ENCODE measurements at regions not wholly inside any gene's neighbourhood (a gene's known extent, or its start where the extent isn't known, plus 50 kb on each side); places are given as distances from the start of the nearest gene placed in this dataset.
"Not testable (repeated sequence)": the region's sequence is repeated elsewhere in the genome, so short reads cannot be mapped to it uniquely, and the experiment has no call there.

DNA sequence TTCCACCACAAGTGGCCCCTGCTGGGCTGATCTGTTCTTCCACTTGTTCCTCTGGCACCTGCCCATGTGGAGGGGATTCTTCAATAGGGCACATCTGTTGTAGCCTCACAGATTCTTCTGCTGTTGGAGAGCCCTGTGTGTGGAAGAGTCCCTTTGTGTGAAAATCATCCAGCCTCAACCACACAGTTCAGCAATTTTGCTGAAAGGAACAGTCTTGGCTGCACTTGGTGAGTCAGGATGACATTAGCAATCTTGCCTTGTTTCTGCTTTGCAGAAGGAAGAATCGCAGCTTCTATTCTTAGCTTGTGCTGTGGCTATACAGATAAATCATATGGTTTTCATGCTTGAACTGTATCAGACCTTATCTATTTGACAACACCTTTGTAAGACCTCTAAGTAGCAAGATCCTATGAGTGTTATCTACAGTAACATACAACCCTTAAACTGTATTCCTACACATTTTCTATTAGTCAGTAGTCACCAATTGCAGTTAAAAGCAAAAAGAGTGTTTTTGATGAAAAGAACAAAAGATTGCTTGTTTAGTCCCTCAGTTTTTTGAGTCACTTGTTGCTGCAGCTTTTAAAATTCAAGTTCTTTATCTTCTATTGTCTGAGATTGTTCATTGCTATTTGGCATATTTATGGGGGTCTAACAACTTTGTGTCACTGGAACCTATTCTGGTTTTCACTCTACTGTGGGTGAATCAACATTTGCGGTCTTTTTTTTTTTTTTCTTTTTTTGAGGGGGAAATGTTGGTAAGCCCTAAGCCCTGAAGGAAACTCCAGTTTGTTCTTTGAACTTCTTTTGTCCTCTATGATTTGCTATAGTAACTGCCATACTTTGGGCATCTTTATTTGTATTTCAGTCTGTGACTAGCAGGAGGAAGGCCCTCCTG lies 231.6 kb downstream of the TFAP2B start:
- DNase-seq, result no peak
- intact Hi-C loops (cut with DNase I; ENCODE audit: low total_unique reads), result no loop called here
- H3K9me3 ChIP-seq, result peaks cover 0 to 10% (median 4%) of the 10 kb centered on the region in 4 donors
- H3K27ac ChIP-seq, result no peak overlapping the region
- no peaks in the 10 kb centered on the region for H3K27me3 ChIP-seq
- TF ChIP-seq, protein P1, sequence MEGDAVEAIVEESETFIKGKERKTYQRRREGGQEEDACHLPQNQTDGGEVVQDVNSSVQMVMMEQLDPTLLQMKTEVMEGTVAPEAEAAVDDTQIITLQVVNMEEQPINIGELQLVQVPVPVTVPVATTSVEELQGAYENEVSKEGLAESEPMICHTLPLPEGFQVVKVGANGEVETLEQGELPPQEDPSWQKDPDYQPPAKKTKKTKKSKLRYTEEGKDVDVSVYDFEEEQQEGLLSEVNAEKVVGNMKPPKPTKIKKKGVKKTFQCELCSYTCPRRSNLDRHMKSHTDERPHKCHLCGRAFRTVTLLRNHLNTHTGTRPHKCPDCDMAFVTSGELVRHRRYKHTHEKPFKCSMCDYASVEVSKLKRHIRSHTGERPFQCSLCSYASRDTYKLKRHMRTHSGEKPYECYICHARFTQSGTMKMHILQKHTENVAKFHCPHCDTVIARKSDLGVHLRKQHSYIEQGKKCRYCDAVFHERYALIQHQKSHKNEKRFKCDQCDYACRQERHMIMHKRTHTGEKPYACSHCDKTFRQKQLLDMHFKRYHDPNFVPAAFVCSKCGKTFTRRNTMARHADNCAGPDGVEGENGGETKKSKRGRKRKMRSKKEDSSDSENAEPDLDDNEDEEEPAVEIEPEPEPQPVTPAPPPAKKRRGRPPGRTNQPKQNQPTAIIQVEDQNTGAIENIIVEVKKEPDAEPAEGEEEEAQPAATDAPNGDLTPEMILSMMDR (IDR thresholded peaks at IDR 0.05), result no peak
- no peak for TF ChIP-seq EP300 (IDR thresholded peaks at IDR 0.05)
- TF ChIP-seq POLR2AphosphoS5 (IDR thresholded peaks at IDR 0.05), result no peak
- H3K36me3 ChIP-seq, result no peaks in the 10 kb centered on the region
- no peaks in the 10 kb centered on the region for H3K4me1 ChIP-seq
- no peak overlapping the region for H3K4me3 ChIP-seq
- whole genome bisulfite sequencing, 5 donors, result 37 to 47% (median 41%) methylated on average over 2 of the region's 2 CpGs

DNA sequence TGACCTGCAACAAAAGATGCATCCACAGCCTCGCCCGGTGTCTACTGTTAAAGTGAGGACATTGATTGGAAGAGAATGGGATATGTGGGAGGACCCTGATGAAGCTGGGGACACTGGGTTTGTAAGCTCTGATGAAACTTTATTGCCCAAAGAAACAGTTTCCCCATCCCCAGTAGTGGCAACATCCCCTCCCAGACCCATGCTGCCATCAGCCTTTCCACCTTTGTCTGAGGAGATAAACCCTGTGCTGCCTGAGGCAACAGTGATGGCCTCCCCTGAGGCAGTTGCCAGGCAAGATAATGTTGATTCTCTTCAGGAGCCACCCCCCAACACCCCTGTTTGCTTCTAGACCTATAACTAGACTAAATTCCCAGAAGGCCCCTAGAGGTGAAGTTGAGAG lies 234.0 kb downstream of the TFAP2B start:
- H3K27me3 ChIP-seq; H3K4me3 ChIP-seq; intact Hi-C loops (cut with DNase I; ENCODE audit: low total_unique reads); H3K36me3 ChIP-seq; H3K4me1 ChIP-seq; H3K27ac ChIP-seq; DNase-seq: not testable (repeated sequence)
- WGBS, 5 donors, result 87 to 100% (median 91%) methylated on average over 2 of the region's 2 CpGs
- peaks cover 0 to 10% (median 4%) of the 10 kb centered on the region in 4 donors for H3K9me3 ChIP-seq

DNA sequence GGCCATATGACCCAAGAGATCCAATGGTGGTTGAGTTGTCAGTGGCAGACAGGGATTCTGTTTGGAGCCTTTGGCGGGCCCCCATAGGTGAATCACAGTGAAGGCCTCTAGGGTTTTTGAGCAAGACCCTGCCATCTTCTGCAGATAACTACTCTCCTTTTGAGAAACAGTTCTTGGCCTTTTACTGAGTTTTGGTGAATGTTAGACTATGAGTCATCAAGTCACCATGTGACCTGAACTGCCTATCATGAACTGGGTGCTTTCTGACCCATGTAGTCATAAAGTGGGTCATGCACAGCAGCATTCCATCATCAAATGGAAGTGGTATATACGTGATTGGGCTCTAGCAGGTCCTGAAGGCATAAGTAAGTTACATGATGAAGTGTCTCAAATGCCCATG lies 236.6 kb downstream of the TFAP2B start:
- peaks cover 0 to 10% (median 4%) of the 10 kb centered on the region in 4 donors for H3K9me3 ChIP-seq
- H3K27me3 ChIP-seq; H3K36me3 ChIP-seq; intact Hi-C loops (cut with DNase I; ENCODE audit: low total_unique reads); DNase-seq; H3K27ac ChIP-seq; H3K4me1 ChIP-seq; H3K4me3 ChIP-seq: not testable (repeated sequence)
- WGBS, 5 donors, result 77 to 92% (median 86%) methylated on average over 2 of the region's 2 CpGs

DNA sequence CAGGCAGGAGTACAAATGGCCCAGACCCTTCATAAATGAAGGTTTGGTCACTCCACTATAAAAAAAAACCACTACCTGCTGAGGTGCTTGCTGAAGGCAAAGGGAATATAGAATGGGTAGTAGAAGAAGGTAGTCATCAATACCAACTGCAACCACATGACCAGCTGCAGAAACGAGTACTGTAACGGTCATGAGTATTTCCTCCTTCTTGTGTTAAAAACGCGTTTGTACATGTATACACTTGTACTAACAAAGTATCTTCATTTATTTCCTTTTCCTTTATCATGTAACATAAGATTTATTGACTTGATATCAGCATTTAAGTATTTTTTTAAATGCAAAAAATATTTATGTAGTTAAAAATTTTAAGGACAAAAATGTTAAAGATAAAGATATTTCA lies 238.6 kb downstream of the TFAP2B start:
- Histone ChIP-seq H3K27ac (no peak overlapping the region), H3K27me3 (no peaks in the 10 kb centered on the region), H3K4me1 (no peaks in the 10 kb centered on the region), H3K36me3 (no peaks in the 10 kb centered on the region), H3K9me3 (peaks cover 0 to 10% (median 4%) of the 10 kb centered on the region in 4 donors), H3K4me3 (no peak overlapping the region)
- no peak for DNase-seq
- intact Hi-C loops (cut with DNase I; ENCODE audit: low total_unique reads), result no loop called here
- WGBS, 5 donors, result 88 to 93% (median 91%) methylated on average over 4 of the region's 4 CpGs
- no peak for TF ChIP-seq POLR2A (IDR thresholded peaks at IDR 0.05)
- TF ChIP-seq, protein P1 (IDR thresholded peaks at IDR 0.05), result no peak
- TF ChIP-seq POLR2AphosphoS5 (IDR thresholded peaks at IDR 0.05), result no peak
- TF ChIP-seq EP300 (IDR thresholded peaks at IDR 0.05), result no peak

DNA sequence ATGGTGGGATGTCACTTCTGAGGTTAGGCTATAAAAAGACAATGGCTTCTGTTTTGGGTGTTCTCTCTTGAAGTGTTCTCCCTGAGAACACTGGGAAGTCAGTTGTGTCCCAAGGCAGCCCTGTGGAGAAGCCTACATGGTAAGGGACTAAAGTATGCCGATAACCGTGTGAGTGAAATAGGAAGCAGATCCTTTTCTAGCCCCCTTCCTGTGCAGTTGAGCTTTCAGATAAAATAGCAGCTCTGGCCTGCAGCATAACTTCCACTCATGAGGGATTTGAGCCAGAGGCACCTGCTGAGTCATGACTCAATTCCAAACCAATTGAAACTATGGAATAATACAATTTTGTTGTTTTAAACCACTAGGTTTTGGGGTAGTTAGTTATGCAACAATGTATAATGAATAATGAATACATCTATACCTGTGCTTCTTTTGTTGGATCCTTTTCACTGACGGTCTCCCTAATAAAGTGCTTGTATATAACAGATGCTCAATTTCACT lies 241.6 kb downstream of the TFAP2B start:
- no peaks in the 10 kb centered on the region for H3K4me1 ChIP-seq
- H3K27ac ChIP-seq, result no peak overlapping the region
- DNase-seq, result no peak
- WGBS, 5 donors, result 77 to 93% (median 91%) methylated on average over 3 of the region's 3 CpGs
- H3K4me3 ChIP-seq, result no peak overlapping the region
- TF ChIP-seq, protein P1 (IDR thresholded peaks at IDR 0.05), result no peak
- TF ChIP-seq POLR2AphosphoS5 (IDR thresholded peaks at IDR 0.05), result no peak
- TF ChIP-seq EP300 (IDR thresholded peaks at IDR 0.05), result no peak
- TF ChIP-seq POLR2A (IDR thresholded peaks at IDR 0.05), result no peak
- H3K36me3 ChIP-seq, result no peaks in the 10 kb centered on the region
- intact Hi-C loops (cut with DNase I; ENCODE audit: low total_unique reads), result no loop called here
- no peaks in the 10 kb centered on the region for H3K27me3 ChIP-seq
- no peaks in the 10 kb centered on the region for H3K9me3 ChIP-seq

All from stomach (tissue), 8 donors.